Keratinocyte (primary cell): ENCODE measurements at regions not wholly inside any gene's neighbourhood (a gene's known extent, or its start where the extent isn't known, plus 50 kb on each side); places are given as distances from the start of the nearest gene placed in this dataset.

Source experiments
- DNase-seq: peaks from one replicate; pipeline ENCODE4 v3.0.0-alpha.2; 2011; ENCODE audit warnings: low read depth, missing footprints, low spot score
- FAIRE-seq: peaks from 2 replicates; lab custom pipeline; 2011; peaks lifted over from hg19 to GRCh38; lab: Jason Lieb, UNC
- H2AFZ ChIP-seq: 2 replicates; pipeline ENCODE4 v1.6.0; 2012; ENCODE audit warnings: low read length, control low read depth, inconsistent platforms; ENCODE audit not compliant: control insufficient read depth
- H3K27ac ChIP-seq: 2 replicates; pipeline ENCODE4 v1.5.1; 2011; ENCODE audit warnings: low read length; ENCODE audit not compliant: control insufficient read depth, insufficient read depth
- H3K27me3 ChIP-seq: 3 replicates; pipeline ENCODE4 v1.6.0; 2011; ENCODE audit warnings: low read length; ENCODE audit not compliant: control insufficient read depth, insufficient read depth; ENCODE audit errors: extremely low read depth
- H3K36me3 ChIP-seq, 2 experiments: 2 replicates in 1 of 2; 3 replicates in 1 of 2; pipeline ENCODE4 v1.5.1; 2011; ENCODE audit warnings: low read length in 2 of 2, mild to moderate bottlenecking in 1 of 2; ENCODE audit not compliant: control insufficient read depth in 2 of 2, insufficient read depth in 2 of 2; ENCODE audit errors: extremely low read depth in 1 of 2
- H3K4me1 ChIP-seq: 3 replicates; pipeline ENCODE4 v1.5.1; 2011; ENCODE audit warnings: low read length; ENCODE audit not compliant: control insufficient read depth, insufficient read depth; ENCODE audit errors: extremely low read depth
- H3K4me2 ChIP-seq: 3 replicates; pipeline ENCODE4 v1.6.0; 2011; ENCODE audit warnings: low read depth, low read length; ENCODE audit not compliant: control insufficient read depth, insufficient read depth; ENCODE audit errors: extremely low read depth
- H3K4me3 ChIP-seq, 3 experiments: fragments of 200-600 bp in 1 of 3; sonication (generic) in 1 of 3; 2 replicates in 2 of 3; 3 replicates in 1 of 3; pipeline ENCODE4 v1.5.1; 2011 to 2016; ENCODE audit warnings: low read length in 3 of 3, mild to moderate bottlenecking in 3 of 3, control low read depth in 2 of 3, inconsistent platforms in 1 of 3, low read depth in 1 of 3, mixed read lengths in 1 of 3, mixed run types in 1 of 3, moderate library complexity in 1 of 3; ENCODE audit not compliant: control insufficient read depth in 2 of 3, insufficient read depth in 2 of 3; ENCODE audit errors: extremely low read depth in 1 of 3
- H3K79me2 ChIP-seq: 2 replicates; pipeline ENCODE4 v1.6.0; 2012; ENCODE audit warnings: low read length; ENCODE audit not compliant: control insufficient read depth, insufficient read depth
- H3K9ac ChIP-seq: 3 replicates; pipeline ENCODE4 v1.6.0; 2011; ENCODE audit warnings: low read length; ENCODE audit not compliant: control insufficient read depth, insufficient read depth; ENCODE audit errors: extremely low read depth
- H3K9me1 ChIP-seq: 3 replicates; pipeline ENCODE4 v1.6.0; 2011; ENCODE audit warnings: low read length; ENCODE audit not compliant: control insufficient read depth, insufficient read depth; ENCODE audit errors: extremely low read depth
- H3K9me3 ChIP-seq: 2 replicates; pipeline ENCODE4 v1.5.1; 2012; ENCODE audit warnings: low read depth, low read length; ENCODE audit not compliant: control insufficient read depth
- H4K20me1 ChIP-seq: 3 replicates; pipeline ENCODE4 v1.6.0; 2011; ENCODE audit warnings: low read length; ENCODE audit not compliant: control insufficient read depth, insufficient read depth; ENCODE audit errors: extremely low read depth
- CTCF ChIP-seq, 3 experiments: IDR thresholded peaks in 1 of 3; conservative IDR thresholded peaks in 1 of 3; optimal IDR thresholded peaks in 1 of 3; 2 replicates in 2 of 3; 3 replicates in 1 of 3; pipeline versions ENCODE3 to v1.5.1; 2011; ENCODE audit warnings: low read length in 3 of 3, mild to moderate bottlenecking in 3 of 3, moderate library complexity in 2 of 3, control low read depth in 1 of 3, inconsistent platforms in 1 of 3; ENCODE audit not compliant: insufficient read depth in 2 of 3; ENCODE audit errors: extremely low read depth in 1 of 3
- EZH2 ChIP-seq: IDR thresholded peaks from one replicate; pipeline ENCODE4 v1.6.1; 2012; ENCODE audit warnings: inconsistent platforms, mild to moderate bottlenecking, low read length, moderate library complexity
- dilution Hi-C: fragments of 300-500 bp; cut with MboI; formaldehyde crosslinking; loops from one replicate; pipeline ENCODE4 v1.7.0; 2020; ENCODE audit warnings: low sequenced_read_pairs; ENCODE audit not compliant: extremely low pct_ligation_motif_present

DNA sequence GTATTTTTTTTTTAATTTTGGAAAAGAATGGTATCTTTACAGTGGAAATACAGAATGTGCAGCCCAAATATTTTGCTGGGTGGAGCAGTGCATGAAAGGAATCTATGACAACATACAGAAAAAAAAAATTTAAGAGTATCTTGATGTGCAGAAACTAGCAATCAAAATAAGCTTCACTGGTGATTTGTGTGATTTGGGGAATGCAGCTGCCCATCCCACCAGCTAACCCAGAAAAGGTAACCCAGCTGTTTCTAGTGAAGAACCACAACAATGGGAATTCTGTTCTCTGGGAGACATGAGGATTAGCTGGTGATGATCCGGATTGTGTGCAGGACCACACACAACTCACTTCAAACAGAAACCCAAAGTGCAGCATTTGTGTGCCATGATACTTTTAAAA, 375.5 kb downstream of the SEMA3D start:
- H3K79me2 ChIP-seq: no peaks in the 10 kb centered on the region
- H3K9me3 ChIP-seq: no peaks in the 10 kb centered on the region
- no peak overlapping the region for H2AFZ ChIP-seq
- no peaks in the 10 kb centered on the region for H3K36me3 ChIP-seq
- H3K27ac ChIP-seq: no peak overlapping the region
- H3K4me1 ChIP-seq: peaks cover 2% of the 10 kb centered on the region
- no peak overlapping the region for H3K4me3 ChIP-seq
- no peaks in the 10 kb centered on the region for H3K9me1 ChIP-seq
- no peak overlapping the region for H3K4me2 ChIP-seq
- no peak for DNase-seq
- TF ChIP-seq EZH2 (no peak), CTCF (optimal IDR thresholded peaks at IDR 0.05 in 1 of 3, IDR thresholded peaks at IDR 0.05 in 1 of 3, conservative IDR thresholded peaks at IDR 0.05 in 1 of 3; ENCODE audit: extremely low read depth in 1 of 3, insufficient read depth in 2 of 3, low read length in 3 of 3) (no peak)
- no peak overlapping the region for H3K9ac ChIP-seq
- no peaks in the 10 kb centered on the region for H3K27me3 ChIP-seq
- no peaks in the 10 kb centered on the region for H4K20me1 ChIP-seq
- no peak for FAIRE-seq
- dilution Hi-C loops: no loop called here

- Histone ChIP-seq H3K9ac (no peak overlapping the region), H3K4me1 (peaks cover 2% of the 10 kb centered on the region), H3K9me1 (no peaks in the 10 kb centered on the region), H4K20me1 (no peaks in the 10 kb centered on the region), H3K36me3 (no peaks in the 10 kb centered on the region), H3K4me3 (no peak overlapping the region), H3K9me3 (no peaks in the 10 kb centered on the region), H3K27ac (no peak overlapping the region), H3K4me2 (no peak overlapping the region), H3K27me3 (no peaks in the 10 kb centered on the region), H3K79me2 (no peaks in the 10 kb centered on the region), H2AFZ (no peak overlapping the region)
- FAIRE-seq (no peak), DNase-seq (no peak)
- TF ChIP-seq EZH2 (no peak), CTCF (optimal IDR thresholded peaks at IDR 0.05 in 1 of 3, IDR thresholded peaks at IDR 0.05 in 1 of 3, conservative IDR thresholded peaks at IDR 0.05 in 1 of 3; ENCODE audit: extremely low read depth in 1 of 3, insufficient read depth in 2 of 3, low read length in 3 of 3) (no peak)
- dilution Hi-C loops: no loop called here
These were observed 377.0 kb downstream of the SEMA3D start for GRCh38 chr7:84809877-84810276.
